ENCODE measurements at regions not wholly inside any gene's neighbourhood (a gene's known extent, or its start where the extent isn't known, plus 50 kb on each side); places are given as distances from the start of the nearest gene placed in this dataset.

- no peak overlapping the region for H3K4me3 ChIP-seq (ENCODE audit: low read depth, low read length)
Observed at GRCh38 chr4:81648576-81649275, 177.0 kb upstream of the RASGEF1B start.

- no peak overlapping the region for H3K4me3 ChIP-seq (ENCODE audit: low read depth, low read length)
Observed at GRCh38 chr4:81647388-81647787, 175.7 kb upstream of the RASGEF1B start.

GRCh38 chr4:81642543-81642942 is 170.8 kb upstream of the RASGEF1B start:
- no peak overlapping the region for H3K4me3 ChIP-seq (ENCODE audit: low read depth, low read length)

- H3K4me3 ChIP-seq (ENCODE audit: low read depth, low read length) = no peak overlapping the region
Observed at GRCh38 chr4:81639248-81639647, 167.5 kb upstream of the RASGEF1B start.

GRCh38 chr4:81638698-81639097 is 167.0 kb upstream of the RASGEF1B start:
- no peak overlapping the region for H3K4me3 ChIP-seq (ENCODE audit: low read depth, low read length)

- no peak overlapping the region for H3K4me3 ChIP-seq (ENCODE audit: low read depth, low read length)
Observed at GRCh38 chr4:81635739-81636138, 164.0 kb upstream of the RASGEF1B start.

GRCh38 chr4:81634766-81635549 is 163.3 kb upstream of the RASGEF1B start:
- no peak overlapping the region for H3K4me3 ChIP-seq (ENCODE audit: low read depth, low read length)

GRCh38 chr4:81634165-81634564 is 162.5 kb upstream of the RASGEF1B start:
- H3K4me3 ChIP-seq (ENCODE audit: low read depth, low read length) = no peak overlapping the region

GRCh38 chr4:81632581-81633299 is 161.0 kb upstream of the RASGEF1B start:
- H3K4me3 ChIP-seq (ENCODE audit: low read depth, low read length) = no peak overlapping the region

- no peak overlapping the region for H3K4me3 ChIP-seq (ENCODE audit: low read depth, low read length)
Observed at GRCh38 chr4:81631958-81632441, 160.3 kb upstream of the RASGEF1B start.

GRCh38 chr4:81629366-81629765 is 157.7 kb upstream of the RASGEF1B start:
- H3K4me3 ChIP-seq (ENCODE audit: low read depth, low read length) = no peak overlapping the region

GRCh38 chr4:81628489-81628888 is 156.8 kb upstream of the RASGEF1B start:
- H3K4me3 ChIP-seq (ENCODE audit: low read depth, low read length) = no peak overlapping the region

GRCh38 chr4:81627590-81627989 is 155.9 kb upstream of the RASGEF1B start:
- no peak overlapping the region for H3K4me3 ChIP-seq (ENCODE audit: low read depth, low read length)

- no peak overlapping the region for H3K4me3 ChIP-seq (ENCODE audit: low read depth, low read length)
Observed at GRCh38 chr4:81626851-81627250, 155.1 kb upstream of the RASGEF1B start.

- H3K4me3 ChIP-seq (ENCODE audit: low read depth, low read length) = no peak overlapping the region
Observed at GRCh38 chr4:81625422-81626417, 154.0 kb upstream of the RASGEF1B start.

- H3K4me3 ChIP-seq (ENCODE audit: low read depth, low read length) = no peak overlapping the region
Observed at GRCh38 chr4:81623434-81623833, 151.7 kb upstream of the RASGEF1B start.

GRCh38 chr4:81622474-81623184 is 150.9 kb upstream of the RASGEF1B start:
- no peak overlapping the region for H3K4me3 ChIP-seq (ENCODE audit: low read depth, low read length)

- no peak overlapping the region for H3K4me3 ChIP-seq (ENCODE audit: low read depth, low read length)
Observed at GRCh38 chr4:81622028-81622427, 150.3 kb upstream of the RASGEF1B start.

GRCh38 chr4:81621490-81621889 is 149.8 kb upstream of the RASGEF1B start:
- no peak overlapping the region for H3K4me3 ChIP-seq (ENCODE audit: low read depth, low read length)

- H3K4me3 ChIP-seq (ENCODE audit: low read depth, low read length) = no peak overlapping the region
Observed at GRCh38 chr4:81620442-81620841, 148.7 kb upstream of the RASGEF1B start.
